WTC11 (cell line): ENCODE measurements at regions not wholly inside any gene's neighbourhood (a gene's known extent, or its start where the extent isn't known, plus 50 kb on each side); places are given as distances from the start of the nearest gene placed in this dataset.

Source experiments
- CREB1 ChIP-seq: sonication (generic); formaldehyde crosslinking; IDR thresholded peaks from 2 replicates; pipeline ENCODE4 v1.8.0; 2023; ENCODE audit warnings: mild to moderate bottlenecking, missing genetic modification reagents
- ZNF121 ChIP-seq: sonication (generic); formaldehyde crosslinking; IDR thresholded peaks from 2 replicates; pipeline ENCODE4 v1.8.0; 2023; ENCODE audit warnings: missing genetic modification reagents
- TF ChIP-seq, protein P1 (sequence below): sonication (generic); formaldehyde crosslinking; conservative IDR thresholded peaks from 2 replicates; pipeline ENCODE4 v1.8.1; 2022; ENCODE audit warnings: mild to moderate bottlenecking, missing genetic modification reagents
- TF ChIP-seq, protein P2 (sequence below): fragments of 200-600 bp; IDR thresholded peaks from 2 replicates; pipeline ENCODE4 v1.8.0; 2022; ENCODE audit warnings: antibody characterized with exemption

DNA sequence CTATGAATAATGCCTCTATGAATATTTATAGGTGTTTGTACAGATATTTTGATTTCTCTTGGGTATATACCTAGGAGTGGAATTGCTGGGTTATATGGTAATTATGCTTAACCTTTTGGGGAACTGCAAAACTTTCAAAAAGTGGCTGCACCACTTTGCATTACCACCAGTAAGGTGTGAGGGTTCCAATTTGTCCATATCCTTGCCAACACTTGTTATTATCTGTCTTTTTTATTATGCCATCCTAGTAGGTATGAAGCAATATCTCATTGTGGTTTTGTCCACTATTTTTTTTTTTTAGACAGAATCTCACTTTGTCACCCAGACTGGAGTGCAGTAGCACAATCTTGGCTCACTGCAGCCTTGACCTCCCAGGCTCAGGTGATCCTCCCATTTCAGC is 112.2 kb upstream of the FBXO11 start:
- TF ChIP-seq, protein P1, sequence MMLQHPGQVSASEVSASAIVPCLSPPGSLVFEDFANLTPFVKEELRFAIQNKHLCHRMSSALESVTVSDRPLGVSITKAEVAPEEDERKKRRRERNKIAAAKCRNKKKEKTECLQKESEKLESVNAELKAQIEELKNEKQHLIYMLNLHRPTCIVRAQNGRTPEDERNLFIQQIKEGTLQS (CRISPR knock-in tag), result no peak
- TF ChIP-seq ZNF121 (CRISPR knock-in tag), result no peak
- TF ChIP-seq, protein P2, sequence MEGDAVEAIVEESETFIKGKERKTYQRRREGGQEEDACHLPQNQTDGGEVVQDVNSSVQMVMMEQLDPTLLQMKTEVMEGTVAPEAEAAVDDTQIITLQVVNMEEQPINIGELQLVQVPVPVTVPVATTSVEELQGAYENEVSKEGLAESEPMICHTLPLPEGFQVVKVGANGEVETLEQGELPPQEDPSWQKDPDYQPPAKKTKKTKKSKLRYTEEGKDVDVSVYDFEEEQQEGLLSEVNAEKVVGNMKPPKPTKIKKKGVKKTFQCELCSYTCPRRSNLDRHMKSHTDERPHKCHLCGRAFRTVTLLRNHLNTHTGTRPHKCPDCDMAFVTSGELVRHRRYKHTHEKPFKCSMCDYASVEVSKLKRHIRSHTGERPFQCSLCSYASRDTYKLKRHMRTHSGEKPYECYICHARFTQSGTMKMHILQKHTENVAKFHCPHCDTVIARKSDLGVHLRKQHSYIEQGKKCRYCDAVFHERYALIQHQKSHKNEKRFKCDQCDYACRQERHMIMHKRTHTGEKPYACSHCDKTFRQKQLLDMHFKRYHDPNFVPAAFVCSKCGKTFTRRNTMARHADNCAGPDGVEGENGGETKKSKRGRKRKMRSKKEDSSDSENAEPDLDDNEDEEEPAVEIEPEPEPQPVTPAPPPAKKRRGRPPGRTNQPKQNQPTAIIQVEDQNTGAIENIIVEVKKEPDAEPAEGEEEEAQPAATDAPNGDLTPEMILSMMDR, result no peak
- no peak for TF ChIP-seq CREB1 (CRISPR knock-in tag)
